Sigmoid colon (tissue), 6 donors: ENCODE measurements at regions not wholly inside any gene's neighbourhood (a gene's known extent, or its start where the extent isn't known, plus 50 kb on each side); places are given as distances from the start of the nearest gene placed in this dataset.

Experiments
- DNase-seq: peaks from one replicate; pipeline ENCODE4 v3.0.0-alpha.2; 2019
- H3K27ac ChIP-seq, 4 donors: fragments of 200-600 bp; sonication (generic); one replicate each; pipeline ENCODE4 v1.5.1; 2016 to 2019; ENCODE audit warnings: mild to moderate bottlenecking in 1 of 4
- H3K27me3 ChIP-seq, 3 donors: fragments of 200-600 bp; sonication (generic); one replicate each; pipeline ENCODE4 v1.5.1; 2019; ENCODE audit warnings: mild to moderate bottlenecking in 1 of 3
- H3K36me3 ChIP-seq, 4 donors: fragments of 200-600 bp; sonication (generic); one replicate each; pipeline ENCODE4 v1.5.1; 2016 to 2019
- H3K4me1 ChIP-seq, 4 donors: fragments of 200-600 bp; sonication (generic); one replicate each; pipeline ENCODE4 v1.5.1; 2017 to 2019
- H3K4me3 ChIP-seq, 4 donors: fragments of 200-600 bp; sonication (generic); one replicate each; pipeline ENCODE4 v1.5.1; 2017 to 2019; ENCODE audit warnings: mild to moderate bottlenecking in 2 of 4, moderate library complexity in 1 of 4
- H3K9me3 ChIP-seq, 4 donors: fragments of 200-600 bp in 3 of 4; sonication (generic) in 3 of 4; one replicate each; pipeline versions ENCODE4 v1.5.1 to v1.6.1; 2013 to 2019
- EP300 ChIP-seq, 4 donors: sonication (generic); formaldehyde crosslinking; IDR thresholded peaks; one replicate each; pipeline ENCODE4 v1.6.1; 2017; ENCODE audit warnings: antibody characterized with exemption in 4 of 4
- POLR2A ChIP-seq, 2 donors: fragments of 450-650 bp; IDR thresholded peaks; one replicate each; pipeline ENCODE4 v1.6.1; 2016; ENCODE audit warnings: antibody characterized with exemption in 2 of 2, mild to moderate bottlenecking in 2 of 2, moderate library complexity in 2 of 2
- POLR2AphosphoS5 ChIP-seq, 4 donors: sonication (generic); formaldehyde crosslinking; IDR thresholded peaks; one replicate each; pipeline ENCODE4 v1.6.1; 2017; ENCODE audit warnings: antibody characterized with exemption in 4 of 4
- WGBS, 2 donors: extraction: QIAGEN DNeasy Blood & Tissue Kit; methylation state at CpG; one replicate each; pipeline ENCODE4 v1.1.7; 2013; 5-methylcytosine and 5-hydroxymethylcytosine counted together
- intact Hi-C: fragments of 100-400 bp; cut with DNase I; formaldehyde crosslinking; loops from one replicate; pipeline ENCODE4 v1.15.1; 2023
- TF ChIP-seq, protein P1 (sequence below), 4 experiments: fragments of 450-650 bp in 3 of 4; fragments of 200-600 bp in 1 of 4; IDR thresholded peaks; one replicate each; pipeline ENCODE4 v1.5.1; 2016 to 2019; ENCODE audit warnings: antibody characterized with exemption in 4 of 4, mild to moderate bottlenecking in 3 of 4, moderate library complexity in 2 of 4
- donor health status: healthy with polysubstance abuse.
- donor health status: healthy.

DNA sequence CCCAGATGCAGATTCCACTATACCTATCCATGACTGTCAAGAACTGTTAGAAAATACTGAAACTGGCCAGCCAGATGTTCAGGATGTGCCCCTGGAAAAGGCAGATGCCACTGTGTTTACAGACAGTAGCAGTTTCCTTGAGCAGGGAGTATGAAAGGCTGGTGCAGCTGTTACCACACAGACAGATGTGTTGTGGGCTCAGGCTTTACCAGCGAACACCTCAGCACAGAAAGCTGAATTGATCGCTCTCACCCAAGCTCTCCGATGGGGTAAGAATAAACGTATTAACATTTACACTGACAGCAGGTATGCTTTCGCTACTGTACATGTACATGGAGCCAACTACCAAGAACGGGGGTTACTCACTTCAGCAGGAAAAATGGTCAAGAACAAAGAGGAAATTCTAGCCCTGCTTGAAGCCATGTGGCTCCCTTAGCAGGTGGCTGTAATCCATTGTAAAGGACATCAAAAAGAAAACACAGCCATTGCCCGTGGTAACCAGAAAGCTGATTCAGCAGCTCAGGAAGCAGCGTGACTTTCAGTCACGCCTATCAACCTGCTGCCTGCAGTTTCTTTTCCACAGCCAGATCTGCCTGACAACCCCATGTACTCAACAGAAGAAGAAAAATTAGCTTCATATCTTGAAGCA, 459.7 kb upstream of the HTR1E start:
- intact Hi-C loops, result no loop called here
- Histone ChIP-seq H3K4me3 (no peak overlapping the region), H3K27me3 (no peaks in the 10 kb centered on the region), H3K9me3 (no peaks in the 10 kb centered on the region), H3K36me3 (no peaks in the 10 kb centered on the region), H3K4me1 (no peaks in the 10 kb centered on the region), H3K27ac (no peak overlapping the region)
- TF ChIP-seq, protein P1, sequence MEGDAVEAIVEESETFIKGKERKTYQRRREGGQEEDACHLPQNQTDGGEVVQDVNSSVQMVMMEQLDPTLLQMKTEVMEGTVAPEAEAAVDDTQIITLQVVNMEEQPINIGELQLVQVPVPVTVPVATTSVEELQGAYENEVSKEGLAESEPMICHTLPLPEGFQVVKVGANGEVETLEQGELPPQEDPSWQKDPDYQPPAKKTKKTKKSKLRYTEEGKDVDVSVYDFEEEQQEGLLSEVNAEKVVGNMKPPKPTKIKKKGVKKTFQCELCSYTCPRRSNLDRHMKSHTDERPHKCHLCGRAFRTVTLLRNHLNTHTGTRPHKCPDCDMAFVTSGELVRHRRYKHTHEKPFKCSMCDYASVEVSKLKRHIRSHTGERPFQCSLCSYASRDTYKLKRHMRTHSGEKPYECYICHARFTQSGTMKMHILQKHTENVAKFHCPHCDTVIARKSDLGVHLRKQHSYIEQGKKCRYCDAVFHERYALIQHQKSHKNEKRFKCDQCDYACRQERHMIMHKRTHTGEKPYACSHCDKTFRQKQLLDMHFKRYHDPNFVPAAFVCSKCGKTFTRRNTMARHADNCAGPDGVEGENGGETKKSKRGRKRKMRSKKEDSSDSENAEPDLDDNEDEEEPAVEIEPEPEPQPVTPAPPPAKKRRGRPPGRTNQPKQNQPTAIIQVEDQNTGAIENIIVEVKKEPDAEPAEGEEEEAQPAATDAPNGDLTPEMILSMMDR (IDR thresholded peaks at IDR 0.05), result no peak
- TF ChIP-seq POLR2A (IDR thresholded peaks at IDR 0.05), result no peak
- TF ChIP-seq POLR2AphosphoS5 (IDR thresholded peaks at IDR 0.05), result no peak
- TF ChIP-seq EP300 (IDR thresholded peaks at IDR 0.05), result no peak
- DNase-seq, result no peak
- WGBS, 2 donors, result 55 to 66% methylated on average over 9 of the region's 9 CpGs

DNA sequence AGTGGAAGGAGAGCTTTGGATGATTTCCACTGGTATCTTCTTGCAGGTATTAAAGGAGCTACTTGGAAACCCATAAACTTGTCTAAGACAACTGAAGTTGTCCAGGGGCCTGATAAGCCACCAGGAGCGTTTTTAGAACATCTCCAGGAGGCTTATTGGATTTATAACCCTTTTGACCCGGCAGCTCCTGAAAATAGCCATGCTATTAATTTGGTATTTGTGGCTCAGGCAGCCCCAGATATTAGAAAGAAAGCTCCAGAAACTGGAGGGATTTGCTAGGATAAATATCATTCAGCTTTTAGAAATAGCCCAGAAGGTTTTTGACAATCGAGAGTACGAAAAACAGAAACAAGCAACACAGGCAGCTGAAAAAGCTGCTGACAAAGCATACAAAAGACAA, 461.0 kb upstream of the HTR1E start:
- intact Hi-C loops, result no loop called here

DNA sequence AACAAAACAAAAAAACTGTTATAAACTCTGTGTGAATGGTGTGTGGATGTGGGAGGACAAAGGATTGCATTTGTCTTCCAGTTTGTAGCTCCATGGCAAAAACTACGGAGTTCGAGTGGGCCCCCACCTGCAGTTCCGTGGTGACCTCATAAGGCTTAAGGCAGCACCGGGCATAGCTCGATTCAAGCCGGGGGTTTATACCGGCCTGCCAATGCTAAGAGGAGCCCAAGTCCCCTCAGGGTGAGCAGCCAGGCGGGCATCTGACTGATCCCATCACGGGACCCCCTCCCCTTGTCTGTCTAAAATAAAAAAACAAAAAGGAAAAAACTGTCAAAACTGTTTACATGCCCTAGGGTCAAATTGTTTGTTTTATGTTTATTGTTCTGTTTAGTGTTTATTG, 463.2 kb upstream of the HTR1E start:
- 89 to 90% methylated on average over 9 of the region's 9 CpGs for WGBS, 2 donors
- H3K9me3 ChIP-seq, result no peaks in the 10 kb centered on the region
- no peak overlapping the region for H3K27ac ChIP-seq
- TF ChIP-seq POLR2AphosphoS5 (IDR thresholded peaks at IDR 0.05) (no peak), POLR2A (IDR thresholded peaks at IDR 0.05) (no peak), EP300 (IDR thresholded peaks at IDR 0.05) (no peak)
- TF ChIP-seq, protein P1 (IDR thresholded peaks at IDR 0.05), result no peak
- no peaks in the 10 kb centered on the region for H3K4me1 ChIP-seq
- H3K4me3 ChIP-seq, result no peak overlapping the region
- intact Hi-C loops, result no loop called here
- no peaks in the 10 kb centered on the region for H3K27me3 ChIP-seq
- no peaks in the 10 kb centered on the region for H3K36me3 ChIP-seq
- DNase-seq, result no peak

More for the DNA sequence above, 461.0 kb upstream of the HTR1E start:
- TF ChIP-seq POLR2A (IDR thresholded peaks at IDR 0.05) (no peak), EP300 (IDR thresholded peaks at IDR 0.05) (no peak), POLR2AphosphoS5 (IDR thresholded peaks at IDR 0.05) (no peak)
- TF ChIP-seq, protein P1 (IDR thresholded peaks at IDR 0.05), result no peak
- 62 to 68% methylated on average over 4 of the region's 4 CpGs for WGBS, 2 donors
- no peak for DNase-seq
- Histone ChIP-seq H3K4me3 (no peak overlapping the region), H3K36me3 (no peaks in the 10 kb centered on the region), H3K4me1 (no peaks in the 10 kb centered on the region), H3K9me3 (no peaks in the 10 kb centered on the region), H3K27me3 (no peaks in the 10 kb centered on the region), H3K27ac (no peak overlapping the region)

DNA sequence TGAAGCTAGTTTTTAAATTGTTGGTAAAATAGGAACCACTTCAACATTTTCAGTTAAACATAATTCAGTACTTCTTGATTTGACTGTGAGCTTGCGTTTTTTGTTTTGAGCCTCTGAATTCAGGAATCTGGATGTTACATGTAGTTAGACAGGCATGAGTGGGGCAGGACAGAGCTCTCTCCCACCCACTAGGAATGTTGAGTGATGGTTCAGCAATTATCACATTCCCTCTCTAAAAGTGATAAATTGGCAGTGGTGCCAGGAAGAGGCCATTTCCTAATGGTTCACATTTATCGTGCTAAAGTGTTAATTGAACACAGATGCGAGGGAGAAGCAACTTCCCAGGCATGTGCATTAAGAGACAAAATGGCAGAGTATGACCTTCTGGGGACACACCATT, 465.5 kb upstream of the HTR1E start:
- no peak overlapping the region for H3K27ac ChIP-seq
- WGBS, 2 donors, result 67 to 83% methylated on average over 3 of the region's 3 CpGs
- intact Hi-C loops, result no loop called here
- no peaks in the 10 kb centered on the region for H3K36me3 ChIP-seq
- no peak for TF ChIP-seq POLR2AphosphoS5 (IDR thresholded peaks at IDR 0.05)
- TF ChIP-seq EP300 (IDR thresholded peaks at IDR 0.05), result no peak
- TF ChIP-seq POLR2A (IDR thresholded peaks at IDR 0.05), result no peak
- TF ChIP-seq, protein P1 (IDR thresholded peaks at IDR 0.05), result no peak
- no peaks in the 10 kb centered on the region for H3K27me3 ChIP-seq
- no peaks in the 10 kb centered on the region for H3K4me1 ChIP-seq
- H3K9me3 ChIP-seq, result no peaks in the 10 kb centered on the region
- DNase-seq, result no peak
- H3K4me3 ChIP-seq, result no peak overlapping the region

DNA sequence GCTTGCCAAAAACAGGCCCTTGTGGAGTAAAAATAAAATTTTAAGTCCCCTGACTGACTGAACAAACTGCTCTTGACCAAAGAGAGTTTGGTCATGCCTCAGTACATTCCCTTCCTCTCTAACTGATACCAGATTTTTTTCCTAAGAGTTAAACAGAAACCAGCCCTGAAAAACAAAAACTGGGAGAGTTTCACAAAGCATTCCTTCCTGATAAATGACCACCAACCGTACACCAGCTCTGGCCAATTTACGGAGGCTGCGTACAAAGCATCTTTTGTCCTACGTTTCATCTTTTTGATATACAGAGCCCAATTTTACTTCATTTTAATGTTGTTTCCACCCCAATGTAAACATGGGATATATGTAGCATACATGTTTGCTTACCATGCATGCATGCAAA, 477.4 kb upstream of the HTR1E start:
- H3K27ac ChIP-seq, result no peak overlapping the region
- TF ChIP-seq, protein P1 (IDR thresholded peaks at IDR 0.05), result no peak
- TF ChIP-seq POLR2A (IDR thresholded peaks at IDR 0.05) (no peak), EP300 (IDR thresholded peaks at IDR 0.05) (no peak), POLR2AphosphoS5 (IDR thresholded peaks at IDR 0.05) (no peak)
- no peaks in the 10 kb centered on the region for H3K4me1 ChIP-seq
- no peaks in the 10 kb centered on the region for H3K36me3 ChIP-seq
- no peak overlapping the region for H3K4me3 ChIP-seq
- peaks cover 0 to 2% (median 0%) of the 10 kb centered on the region in 4 donors for H3K9me3 ChIP-seq
- WGBS, 2 donors, result 82 to 89% methylated on average over 4 of the region's 4 CpGs
- DNase-seq, result no peak
- no peaks in the 10 kb centered on the region for H3K27me3 ChIP-seq
- intact Hi-C loops, result no loop called here
